ENCODE measurements at regions not wholly inside any gene's neighbourhood (a gene's known extent, or its start where the extent isn't known, plus 50 kb on each side); places are given as distances from the start of the nearest gene placed in this dataset.

GRCh38 chr11:116202922-116203321 is 569.9 kb downstream of the BUD13 start:
- Histone ChIP-seq H3K27me3 (peaks cover 8% of the 10 kb centered on the region), H3K36me3 (no peaks in the 10 kb centered on the region), H3K9me3 (no peaks in the 10 kb centered on the region), H3K4me3 (no peak overlapping the region), H3K4me1 (no peaks in the 10 kb centered on the region), H3K27ac (no peak overlapping the region)
- WGBS, 2 donors (ENCODE audit: low coverage in 1 of 2), result 67% methylated on average over 1 of the region's 2 CpGs; no CpG with 5 or more reads in 1 of the 2 donors
- ATAC-seq, result no peak
- TF ChIP-seq POLR2AphosphoS5 (IDR thresholded peaks at IDR 0.05), result no peak
- TF ChIP-seq EP300 (IDR thresholded peaks at IDR 0.05), result no peak
- no peak for TF ChIP-seq CTCF (IDR thresholded peaks at IDR 0.05)
- no peak for TF ChIP-seq POLR2A (IDR thresholded peaks at IDR 0.05)

GRCh38 chr11:116200564-116200963 is 572.2 kb downstream of the BUD13 start:
- peaks cover under 1% of the 10 kb centered on the region for H3K27me3 ChIP-seq
- ATAC-seq, result no peak
- no peaks in the 10 kb centered on the region for H3K9me3 ChIP-seq
- no peaks in the 10 kb centered on the region for H3K4me1 ChIP-seq
- WGBS, 2 donors (ENCODE audit: low coverage in 1 of 2), result 90% methylated on average over 2 of the region's 8 CpGs; no CpG with 5 or more reads in 1 of the 2 donors
- H3K4me3 ChIP-seq, result no peak overlapping the region
- no peaks in the 10 kb centered on the region for H3K36me3 ChIP-seq
- H3K27ac ChIP-seq, result no peak overlapping the region
- TF ChIP-seq POLR2AphosphoS5 (IDR thresholded peaks at IDR 0.05) (no peak), POLR2A (IDR thresholded peaks at IDR 0.05) (no peak), EP300 (IDR thresholded peaks at IDR 0.05) (no peak), CTCF (IDR thresholded peaks at IDR 0.05) (no peak)

DNA sequence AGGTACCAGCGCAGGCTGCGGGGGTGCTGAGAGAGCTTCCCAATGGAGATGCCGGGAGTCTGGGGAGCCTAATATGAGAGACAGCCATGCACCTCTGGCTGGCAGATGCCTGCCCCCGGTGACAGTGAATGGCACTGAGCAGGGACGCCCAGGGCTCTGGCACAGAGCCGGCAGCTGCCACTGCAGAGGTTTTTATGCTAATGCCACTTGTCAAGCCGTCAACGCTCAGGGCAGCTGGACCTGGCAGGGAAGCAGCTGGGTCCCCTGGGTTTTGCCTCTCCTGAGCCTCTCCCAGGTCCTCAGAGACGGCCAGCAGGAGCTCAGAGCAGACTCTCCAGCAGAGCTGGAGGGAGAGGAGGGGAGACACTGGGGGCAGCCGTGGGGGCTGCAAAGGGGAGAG is 573.6 kb downstream of the BUD13 start:
- 91% methylated on average over 4 of the region's 10 CpGs; no CpG with 5 or more reads in 1 of the 2 donors for WGBS, 2 donors (ENCODE audit: low coverage in 1 of 2)
- Histone ChIP-seq H3K4me1 (peaks cover 0 to 3% (median 0%) of the 10 kb centered on the region in 3 donors), H3K9me3 (no peaks in the 10 kb centered on the region), H3K36me3 (no peaks in the 10 kb centered on the region), H3K4me3 (no peak overlapping the region), H3K27me3 (no peaks in the 10 kb centered on the region), H3K27ac (no peak overlapping the region)
- TF ChIP-seq CTCF (IDR thresholded peaks at IDR 0.05), result no peak
- TF ChIP-seq POLR2AphosphoS5 (IDR thresholded peaks at IDR 0.05), result no peak
- TF ChIP-seq POLR2A (IDR thresholded peaks at IDR 0.05), result no peak
- no peak for TF ChIP-seq EP300 (IDR thresholded peaks at IDR 0.05)
- no peak for ATAC-seq

DNA sequence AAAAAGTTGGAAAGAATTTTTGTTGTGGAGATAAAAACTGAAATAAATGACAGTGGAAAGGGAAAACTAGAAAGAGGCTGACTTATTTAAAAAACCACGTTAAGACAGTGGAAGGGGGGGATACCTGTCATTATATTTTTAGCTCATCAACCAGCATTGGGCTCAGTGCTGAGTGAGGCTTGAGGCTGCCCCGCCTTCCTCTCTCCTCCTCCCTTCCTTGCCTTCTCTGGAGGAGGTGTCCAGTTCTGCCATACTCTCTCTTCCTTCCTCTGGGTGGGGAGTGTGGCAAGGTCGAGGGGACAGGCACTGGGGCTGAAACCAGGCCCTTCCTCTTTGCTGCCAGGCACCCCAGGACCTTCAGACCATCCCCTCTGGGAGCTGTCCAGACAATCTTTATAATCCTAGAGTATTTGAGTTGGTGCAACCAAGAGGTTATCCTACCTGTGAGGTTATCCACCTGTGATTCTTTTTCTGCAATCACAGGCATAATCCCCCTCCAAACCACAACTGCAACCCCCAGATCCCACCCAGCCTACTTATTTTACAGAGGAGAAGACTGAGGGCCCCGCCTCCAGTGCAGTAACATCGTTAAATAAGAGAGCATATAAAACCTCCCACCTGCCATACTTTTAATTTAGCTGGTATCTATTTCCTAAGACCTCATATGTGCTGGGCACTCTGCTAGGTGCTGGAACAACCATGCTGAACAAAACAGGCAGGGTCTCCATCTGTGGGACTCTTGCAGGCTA is 578.5 kb downstream of the BUD13 start:
- Histone ChIP-seq H3K9me3 (no peaks in the 10 kb centered on the region), H3K4me1 (peaks cover 0 to 21% (median 6%) of the 10 kb centered on the region in 3 donors), H3K27ac (peak overlapping the region in 3 of 4 donors; percentile 44 to 73 (median 71)), H3K27me3 (no peaks in the 10 kb centered on the region), H3K4me3 (peak overlapping the region; percentile 41 to 51), H3K36me3 (no peaks in the 10 kb centered on the region)
- no peak for TF ChIP-seq POLR2AphosphoS5 (IDR thresholded peaks at IDR 0.05)
- no peak for TF ChIP-seq CTCF (IDR thresholded peaks at IDR 0.05)
- TF ChIP-seq EP300 (IDR thresholded peaks at IDR 0.05), result no peak
- no peak for TF ChIP-seq POLR2A (IDR thresholded peaks at IDR 0.05)
- 17 to 53% methylated on average over 2 to 5 of the region's 5 CpGs for WGBS, 2 donors (ENCODE audit: low coverage in 1 of 2)
- no peak for ATAC-seq

All from gastroesophageal sphincter (tissue), 4 donors.